OCI-LY7 (cell line): ENCODE measurements at regions not wholly inside any gene's neighbourhood (a gene's known extent, or its start where the extent isn't known, plus 50 kb on each side); places are given as distances from the start of the nearest gene placed in this dataset.

Source experiments
- BruUV-seq: library from RNA; stranded (reverse); fragments of 400-500 nt; replicated peaks from 2 replicates; lab custom pipeline; 2021; lab: Mats Ljungman, UMichigan
- CTCF ChIA-PET: fragments of 300-600 bp; sonication (Branson Sonifier 250); formaldehyde crosslinking; loops from one replicate; lab custom pipeline; 2022; ENCODE audit warnings: antibody characterized with exemption; ENCODE audit not compliant: unreplicated experiment; lab: Charles Lee
- POLR2A ChIA-PET: fragments of 300-600 bp; sonication (Branson Sonifier 250); formaldehyde crosslinking; loops from one replicate; lab custom pipeline; 2022; ENCODE audit warnings: antibody characterized with exemption; lab: Charles Lee
- DNase-seq: peaks from one replicate; pipeline ENCODE4 v3.0.0-alpha.2; 2015; ENCODE audit warnings: low spot score
- H2AFZ ChIP-seq: fragments of 200-600 bp; sonication (generic), shearing (Covaris generic); 2 replicates; pipeline ENCODE4 v1.6.1; 2014; ENCODE audit warnings: mild to moderate bottlenecking, antibody characterized with exemption, low read length, moderate library complexity
- H3K27ac ChIP-seq: fragments of 200-600 bp; sonication (generic); 2 replicates; pipeline ENCODE4 v1.5.1; 2014; ENCODE audit warnings: mixed run types, low read depth, mild to moderate bottlenecking, moderate library complexity, low read length, inconsistent platforms; ENCODE audit not compliant: poor library complexity, severe bottlenecking
- H3K36me3 ChIP-seq: fragments of 200-600 bp; sonication (generic); 2 replicates; pipeline ENCODE4 v1.6.1; 2014; ENCODE audit warnings: mild to moderate bottlenecking, antibody characterized with exemption, low read length, moderate library complexity, mixed read lengths; ENCODE audit not compliant: insufficient read depth
- H3K4me1 ChIP-seq: fragments of 200-600 bp; sonication (generic); 2 replicates; pipeline ENCODE4 v1.5.1; 2014; ENCODE audit warnings: mild to moderate bottlenecking, low read length; ENCODE audit not compliant: insufficient read depth, poor library complexity, severe bottlenecking
- H3K4me2 ChIP-seq: fragments of 200-600 bp; sonication (generic); 2 replicates; pipeline ENCODE4 v1.6.1; 2014; ENCODE audit warnings: mild to moderate bottlenecking, low read length
- H3K4me3 ChIP-seq: fragments of 200-600 bp; sonication (generic); 2 replicates; pipeline ENCODE4 v1.5.1; 2014; ENCODE audit warnings: mild to moderate bottlenecking, low read depth, low read length; ENCODE audit not compliant: poor library complexity, severe bottlenecking
- H3K79me2 ChIP-seq: fragments of 200-600 bp; sonication (generic); 2 replicates; pipeline ENCODE4 v1.6.1; 2016; ENCODE audit warnings: low read depth, mild to moderate bottlenecking, low read length, moderate library complexity, mixed read lengths; ENCODE audit not compliant: insufficient read depth
- H3K9me2 ChIP-seq: fragments of 200-600 bp; sonication (generic); 2 replicates; pipeline ENCODE4 v1.6.1; 2016; ENCODE audit warnings: mild to moderate bottlenecking, low read length, mixed read lengths; ENCODE audit not compliant: insufficient read depth
- H3K9me3 ChIP-seq: fragments of 200-600 bp; sonication (generic); 2 replicates; pipeline ENCODE4 v1.6.1; 2014; ENCODE audit warnings: mild to moderate bottlenecking, mixed run types, low read length, mixed read lengths
- H4K20me1 ChIP-seq: fragments of 200-600 bp; sonication (generic); 2 replicates; pipeline ENCODE4 v1.6.1; 2014; ENCODE audit warnings: mild to moderate bottlenecking, antibody characterized with exemption, low read length, moderate library complexity, mixed read lengths; ENCODE audit not compliant: insufficient read depth
- CTCF ChIP-seq: fragments of 200-600 bp; sonication (generic); conservative IDR thresholded peaks from 2 replicates; pipeline ENCODE4 v1.5.1; 2014; ENCODE audit warnings: mild to moderate bottlenecking, antibody characterized with exemption, low read length, moderate library complexity, mixed read lengths
- EZH2phosphoT487 ChIP-seq: fragments of 200-600 bp; sonication (generic); IDR thresholded peaks from 2 replicates; pipeline ENCODE4 v1.6.1; 2018; ENCODE audit warnings: low read depth, borderline replicate concordance, mild to moderate bottlenecking, mixed run types, antibody characterized with exemption, low read length, moderate library complexity, mixed read lengths
- intact Hi-C: fragments of 100-400 bp; cut with micrococcal nuclease; formaldehyde crosslinking; loops from one replicate; pipeline ENCODE4 v1.10.0; 2022; ENCODE audit not compliant: unreplicated experiment

DNA sequence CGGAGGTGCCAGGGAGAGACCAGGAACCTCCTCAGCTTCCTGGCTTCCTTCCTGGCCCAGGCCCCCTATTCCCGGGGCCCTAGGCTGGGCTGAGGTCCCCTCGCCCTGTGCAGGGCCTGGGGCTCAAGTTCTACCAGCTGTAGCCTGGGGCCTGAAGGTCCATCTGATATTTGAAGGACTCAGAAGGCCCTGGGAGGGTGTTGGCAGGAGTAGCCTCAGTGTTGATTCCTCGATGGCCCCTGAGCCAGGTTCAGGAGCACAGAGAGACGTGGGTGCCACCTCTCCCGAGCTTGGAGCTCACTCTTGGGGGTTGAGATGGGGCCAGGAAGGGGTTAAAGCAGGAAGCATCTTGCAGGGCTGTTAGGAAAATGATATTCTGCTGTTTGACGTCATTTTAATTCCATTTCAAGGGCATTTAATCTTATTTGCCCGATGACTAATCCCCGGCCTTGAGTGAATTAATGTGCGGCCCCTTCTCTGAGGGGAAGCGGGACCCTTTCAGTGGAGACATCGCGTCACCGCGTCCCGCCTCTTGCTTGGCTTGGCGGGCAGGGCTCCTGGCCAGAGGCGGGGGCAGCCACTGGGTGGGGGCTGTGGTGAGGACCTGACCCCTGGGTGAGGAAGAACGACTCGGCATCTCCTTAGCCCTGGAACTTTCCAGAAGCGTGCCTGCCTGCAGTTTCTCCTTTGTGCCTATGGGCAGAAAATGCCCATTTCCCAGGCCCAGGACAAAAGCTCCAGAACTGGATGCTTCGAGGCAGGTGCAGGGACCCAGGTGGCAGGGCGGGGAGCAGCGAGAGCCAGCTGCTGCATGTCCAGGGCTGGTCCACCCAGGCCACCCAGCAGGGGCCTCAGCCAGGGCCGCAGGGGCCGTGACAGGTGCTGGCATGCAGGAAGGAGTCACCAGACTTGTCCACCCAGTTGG lies 158.3 kb downstream of the KIF26A start:
- intact Hi-C loops, result no loop called here
- Histone ChIP-seq H3K27ac (no peak overlapping the region), H3K4me2 (no peak overlapping the region), H3K4me3 (no peak overlapping the region), H3K9me3 (no peaks in the 10 kb centered on the region), H3K4me1 (no peaks in the 10 kb centered on the region), H3K9me2 (no peaks in the 10 kb centered on the region), H3K79me2 (no peaks in the 10 kb centered on the region), H3K36me3 (no peaks in the 10 kb centered on the region), H4K20me1 (no peaks in the 10 kb centered on the region), H2AFZ (no peak overlapping the region)
- DNase-seq, result no peak
- TF ChIP-seq EZH2phosphoT487 (no peak), CTCF (no peak)
- no TSS peak for BruUV-seq
- POLR2A ChIA-PET, result no interaction called here
- CTCF ChIA-PET, result no interaction called here

DNA sequence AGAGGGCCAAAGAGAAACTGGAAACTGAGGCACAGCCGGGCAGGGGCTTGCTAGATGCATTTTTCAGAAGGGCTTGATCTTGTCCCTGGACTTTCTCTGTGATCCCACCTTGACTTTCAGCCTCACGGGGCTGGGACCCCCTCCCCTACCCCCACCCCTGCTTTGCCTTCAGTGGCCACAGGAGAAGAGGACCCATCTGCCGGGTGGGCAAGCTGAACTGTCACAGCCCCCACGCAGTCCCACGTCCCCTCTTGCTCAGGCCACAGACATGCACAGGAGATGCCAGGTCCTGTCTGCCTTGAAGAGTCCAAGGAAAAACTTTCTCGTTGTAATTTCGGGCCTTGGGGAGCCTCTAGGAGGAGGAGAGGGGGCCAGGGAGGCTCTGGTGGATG lies 158.9 kb downstream of the KIF26A start:
- no peaks in the 10 kb centered on the region for H3K79me2 ChIP-seq
- no peak overlapping the region for H3K4me3 ChIP-seq
- DNase-seq, result no peak
- H3K4me1 ChIP-seq, result no peaks in the 10 kb centered on the region
- no peak overlapping the region for H3K27ac ChIP-seq
- H3K4me2 ChIP-seq, result no peak overlapping the region
- no peaks in the 10 kb centered on the region for H4K20me1 ChIP-seq
- no TSS peak for BruUV-seq
- H3K9me3 ChIP-seq, result no peaks in the 10 kb centered on the region
- intact Hi-C loops, result no loop called here
- ChIA-PET CTCF (no interaction called here), POLR2A (no interaction called here)
- TF ChIP-seq CTCF (no peak), EZH2phosphoT487 (no peak)
- H3K36me3 ChIP-seq, result no peaks in the 10 kb centered on the region
- H2AFZ ChIP-seq, result no peak overlapping the region
- no peaks in the 10 kb centered on the region for H3K9me2 ChIP-seq
